Choroid plexus epithelial cell (primary cell): ENCODE measurements at regions not wholly inside any gene's neighbourhood (a gene's known extent, or its start where the extent isn't known, plus 50 kb on each side); places are given as distances from the start of the nearest gene placed in this dataset.

ENCODE experiments used
- DNase-seq: peaks from one replicate; pipeline ENCODE4 v3.0.0-alpha.2; 2010; ENCODE audit warnings: low read depth
- H3K4me3 ChIP-seq: 2 replicates; pipeline ENCODE4 v1.5.1; 2011; ENCODE audit warnings: low read depth, mild to moderate bottlenecking, control low read depth, low read length, moderate library complexity
- CTCF ChIP-seq: conservative IDR thresholded peaks from 2 replicates; pipeline ENCODE4 v1.5.1; 2011; ENCODE audit warnings: low read depth, mild to moderate bottlenecking, control low read depth, inconsistent platforms, low read length, moderate library complexity

GRCh38 chr1:55650444-55650843, 435.3 kb upstream of the USP24 start:
- no peak overlapping the region for H3K4me3 ChIP-seq
- TF ChIP-seq CTCF = no peak
- peak; percentile 20 for DNase-seq

GRCh38 chr1:55646181-55646580, 431.0 kb upstream of the USP24 start:
- no peak for DNase-seq

GRCh38 chr1:55645270-55645669, 430.1 kb upstream of the USP24 start:
- H3K4me3 ChIP-seq = no peak overlapping the region
- DNase-seq = no peak
- TF ChIP-seq CTCF = no peak

More at GRCh38 chr1:55646181-55646580, 431.0 kb upstream of the USP24 start:
- no peak for TF ChIP-seq CTCF
- no peak overlapping the region for H3K4me3 ChIP-seq

- H3K4me3 ChIP-seq = no peak overlapping the region
- DNase-seq = no peak
- TF ChIP-seq CTCF = no peak
Measured at GRCh38 chr1:55641947-55642346, 426.8 kb upstream of the USP24 start.

- TF ChIP-seq CTCF = no peak
- H3K4me3 ChIP-seq = peak overlapping the region; percentile 44
- peak; percentile 89 for DNase-seq
Measured at GRCh38 chr1:55640708-55641473, 425.7 kb upstream of the USP24 start.

- no peak for TF ChIP-seq CTCF
- no peak for DNase-seq
- no peak overlapping the region for H3K4me3 ChIP-seq
Measured at GRCh38 chr1:55639526-55639925, 424.4 kb upstream of the USP24 start.

- DNase-seq = no peak
Measured at GRCh38 chr1:55639051-55639450, 423.9 kb upstream of the USP24 start.

More at GRCh38 chr1:55639051-55639450, 423.9 kb upstream of the USP24 start:
- no peak overlapping the region for H3K4me3 ChIP-seq
- no peak for TF ChIP-seq CTCF
